ENCODE measurements at regions not wholly inside any gene's neighbourhood (a gene's known extent, or its start where the extent isn't known, plus 50 kb on each side); places are given as distances from the start of the nearest gene placed in this dataset.

- no peaks in the 10 kb centered on the region for H3K27me3 ChIP-seq (ENCODE audit: control insufficient read depth, insufficient read depth, low read length)
- no peak for TF ChIP-seq CTCF (IDR thresholded peaks at IDR 0.05; ENCODE audit: insufficient read depth, low read depth, low read length)
- no peaks in the 10 kb centered on the region for H3K36me3 ChIP-seq (ENCODE audit: control insufficient read depth, insufficient read depth, low read length)
- ChIA-PET CTCF (no interaction called here), POLR2A (no interaction called here)
- H3K4me3 ChIP-seq (ENCODE audit: low read depth, low read length): no peak overlapping the region
- DNase-seq (ENCODE audit: low read depth): no peak
Observed at GRCh38 chr7:125512373-125512772, 582.7 kb upstream of the POT1 start.

GRCh38 chr7:125511310-125511709, 581.7 kb upstream of the POT1 start:
- Histone ChIP-seq H3K27me3 (ENCODE audit: control insufficient read depth, insufficient read depth, low read length) (no peaks in the 10 kb centered on the region), H3K36me3 (ENCODE audit: control insufficient read depth, insufficient read depth, low read length) (no peaks in the 10 kb centered on the region), H3K4me3 (ENCODE audit: low read depth, low read length) (no peak overlapping the region)
- no peak for TF ChIP-seq CTCF (IDR thresholded peaks at IDR 0.05; ENCODE audit: insufficient read depth, low read depth, low read length)
- no peak for DNase-seq (ENCODE audit: low read depth)
- ChIA-PET POLR2A (no interaction called here), CTCF (no interaction called here)

- TF ChIP-seq CTCF (IDR thresholded peaks at IDR 0.05; ENCODE audit: insufficient read depth, low read depth, low read length): no peak
- POLR2A ChIA-PET: no interaction called here
Observed at GRCh38 chr7:125506331-125506730, 576.7 kb upstream of the POT1 start.

GRCh38 chr7:125504848-125505247, 575.2 kb upstream of the POT1 start:
- ChIA-PET POLR2A (no interaction called here), CTCF (no interaction called here)
- H3K27me3 ChIP-seq (ENCODE audit: control insufficient read depth, insufficient read depth, low read length): no peaks in the 10 kb centered on the region
- H3K36me3 ChIP-seq (ENCODE audit: control insufficient read depth, insufficient read depth, low read length): no peaks in the 10 kb centered on the region
- DNase-seq (ENCODE audit: low read depth): no peak
- no peak overlapping the region for H3K4me3 ChIP-seq (ENCODE audit: low read depth, low read length)
- TF ChIP-seq CTCF (IDR thresholded peaks at IDR 0.05; ENCODE audit: insufficient read depth, low read depth, low read length): no peak

More at GRCh38 chr7:125506331-125506730, 576.7 kb upstream of the POT1 start:
- Histone ChIP-seq H3K36me3 (ENCODE audit: control insufficient read depth, insufficient read depth, low read length) (no peaks in the 10 kb centered on the region), H3K4me3 (ENCODE audit: low read depth, low read length) (no peak overlapping the region), H3K27me3 (ENCODE audit: control insufficient read depth, insufficient read depth, low read length) (no peaks in the 10 kb centered on the region)
- CTCF ChIA-PET: no interaction called here
- DNase-seq (ENCODE audit: low read depth): no peak

- no peaks in the 10 kb centered on the region for H3K36me3 ChIP-seq (ENCODE audit: control insufficient read depth, insufficient read depth, low read length)
- CTCF ChIA-PET: no interaction called here
- POLR2A ChIA-PET: no interaction called here
- H3K27me3 ChIP-seq (ENCODE audit: control insufficient read depth, insufficient read depth, low read length): no peaks in the 10 kb centered on the region
- TF ChIP-seq CTCF (IDR thresholded peaks at IDR 0.05; ENCODE audit: insufficient read depth, low read depth, low read length): no peak
- no peak overlapping the region for H3K4me3 ChIP-seq (ENCODE audit: low read depth, low read length)
- DNase-seq (ENCODE audit: low read depth): no peak
Observed at GRCh38 chr7:125495997-125496396, 566.4 kb upstream of the POT1 start.
